ENCODE measurements at regions not wholly inside any gene's neighbourhood (a gene's known extent, or its start where the extent isn't known, plus 50 kb on each side); places are given as distances from the start of the nearest gene placed in this dataset.

DNA sequence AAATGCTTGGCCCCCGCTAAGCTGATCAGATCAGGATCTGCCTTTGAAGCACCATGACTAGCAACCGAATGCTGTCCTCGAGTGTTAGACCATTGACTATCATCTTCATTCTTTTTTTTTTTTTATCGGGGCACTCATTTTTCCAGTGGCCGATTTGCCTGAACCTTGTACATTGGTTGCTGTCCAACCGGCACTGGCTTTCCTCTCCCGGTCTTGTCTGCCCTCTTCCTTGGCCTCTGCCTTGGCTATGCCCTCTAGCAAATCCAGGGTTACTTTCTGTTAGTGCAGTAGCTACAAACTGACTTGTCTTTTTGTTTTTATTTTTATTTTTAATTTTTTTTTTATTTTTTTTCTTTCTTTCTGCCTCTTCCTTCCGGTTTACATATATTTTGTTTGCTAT is 102.3 kb downstream of the ALG10 start:
- TF ChIP-seq, protein P1, sequence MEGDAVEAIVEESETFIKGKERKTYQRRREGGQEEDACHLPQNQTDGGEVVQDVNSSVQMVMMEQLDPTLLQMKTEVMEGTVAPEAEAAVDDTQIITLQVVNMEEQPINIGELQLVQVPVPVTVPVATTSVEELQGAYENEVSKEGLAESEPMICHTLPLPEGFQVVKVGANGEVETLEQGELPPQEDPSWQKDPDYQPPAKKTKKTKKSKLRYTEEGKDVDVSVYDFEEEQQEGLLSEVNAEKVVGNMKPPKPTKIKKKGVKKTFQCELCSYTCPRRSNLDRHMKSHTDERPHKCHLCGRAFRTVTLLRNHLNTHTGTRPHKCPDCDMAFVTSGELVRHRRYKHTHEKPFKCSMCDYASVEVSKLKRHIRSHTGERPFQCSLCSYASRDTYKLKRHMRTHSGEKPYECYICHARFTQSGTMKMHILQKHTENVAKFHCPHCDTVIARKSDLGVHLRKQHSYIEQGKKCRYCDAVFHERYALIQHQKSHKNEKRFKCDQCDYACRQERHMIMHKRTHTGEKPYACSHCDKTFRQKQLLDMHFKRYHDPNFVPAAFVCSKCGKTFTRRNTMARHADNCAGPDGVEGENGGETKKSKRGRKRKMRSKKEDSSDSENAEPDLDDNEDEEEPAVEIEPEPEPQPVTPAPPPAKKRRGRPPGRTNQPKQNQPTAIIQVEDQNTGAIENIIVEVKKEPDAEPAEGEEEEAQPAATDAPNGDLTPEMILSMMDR (IDR thresholded peaks at IDR 0.05): no peak
- no peak for TF ChIP-seq POLR2A (IDR thresholded peaks at IDR 0.05)
